Left lung (tissue), 4 donors: ENCODE measurements at regions not wholly inside any gene's neighbourhood (a gene's known extent, or its start where the extent isn't known, plus 50 kb on each side); places are given as distances from the start of the nearest gene placed in this dataset.

Experiments
- ATAC-seq: fragments of 200-7000 bp; cut with Tn5 transposase; one replicate; pipeline ENCODE4 v1.9.1; 2020; ENCODE audit warnings: moderate library complexity
- DNase-seq, 4 donors: peaks; one replicate each; pipeline ENCODE4 v3.0.0-alpha.2; 2013 to 2020
- H3K27ac ChIP-seq, 2 donors: fragments of 200-600 bp; sonication (generic) in 1 of 2; one replicate each; pipeline versions ENCODE4 v1.5.0 to v1.8.0; 2020 to 2021
- H3K27me3 ChIP-seq, 2 donors: fragments of 200-600 bp; sonication (generic) in 1 of 2; one replicate each; pipeline versions ENCODE4 v1.5.0 to v1.8.0; 2020 to 2021
- H3K36me3 ChIP-seq, 2 donors: fragments of 200-600 bp; sonication (generic) in 1 of 2; one replicate each; pipeline versions ENCODE4 v1.5.0 to v1.8.0; 2020 to 2021
- H3K4me1 ChIP-seq, 2 donors: fragments of 200-600 bp; one replicate each; pipeline ENCODE4 v1.8.0; 2021
- H3K4me3 ChIP-seq, 2 donors: fragments of 200-600 bp; sonication (generic) in 1 of 2; one replicate each; pipeline versions ENCODE4 v1.5.0 to v1.8.0; 2020 to 2021; ENCODE audit warnings: mild to moderate bottlenecking in 1 of 2
- H3K9me3 ChIP-seq, 2 donors: fragments of 200-600 bp; sonication (generic) in 1 of 2; one replicate each; pipeline versions ENCODE4 v1.5.0 to v1.8.0; 2020 to 2021
- intact Hi-C, 2 donors: fragments of 100-400 bp; cut with DNase I; formaldehyde crosslinking; loops; one replicate each; pipeline versions ENCODE4 v1.11.2 to v1.14.2; 2022
- TF ChIP-seq, protein P1 (sequence below), 2 donors: fragments of 200-600 bp; sonication (generic) in 1 of 2; IDR thresholded peaks; one replicate each; pipeline versions ENCODE4 v1.5.0 to v1.8.0; 2021; ENCODE audit warnings: antibody characterized with exemption in 2 of 2
- donor health status: DM: no; HTN: yes; CAD: no.
- donor health status: DM: no; HTN: no; CAD: no.

GRCh38 chr4:121277194-121278105 is 103.4 kb downstream of the QRFPR start:
- DNase-seq (no peak), ATAC-seq (no peak)
- Histone ChIP-seq H3K4me3 (no peak overlapping the region), H3K9me3 (no peaks in the 10 kb centered on the region), H3K36me3 (no peaks in the 10 kb centered on the region), H3K27me3 (no peaks in the 10 kb centered on the region), H3K27ac (no peak overlapping the region), H3K4me1 (no peaks in the 10 kb centered on the region)
- TF ChIP-seq, protein P1, sequence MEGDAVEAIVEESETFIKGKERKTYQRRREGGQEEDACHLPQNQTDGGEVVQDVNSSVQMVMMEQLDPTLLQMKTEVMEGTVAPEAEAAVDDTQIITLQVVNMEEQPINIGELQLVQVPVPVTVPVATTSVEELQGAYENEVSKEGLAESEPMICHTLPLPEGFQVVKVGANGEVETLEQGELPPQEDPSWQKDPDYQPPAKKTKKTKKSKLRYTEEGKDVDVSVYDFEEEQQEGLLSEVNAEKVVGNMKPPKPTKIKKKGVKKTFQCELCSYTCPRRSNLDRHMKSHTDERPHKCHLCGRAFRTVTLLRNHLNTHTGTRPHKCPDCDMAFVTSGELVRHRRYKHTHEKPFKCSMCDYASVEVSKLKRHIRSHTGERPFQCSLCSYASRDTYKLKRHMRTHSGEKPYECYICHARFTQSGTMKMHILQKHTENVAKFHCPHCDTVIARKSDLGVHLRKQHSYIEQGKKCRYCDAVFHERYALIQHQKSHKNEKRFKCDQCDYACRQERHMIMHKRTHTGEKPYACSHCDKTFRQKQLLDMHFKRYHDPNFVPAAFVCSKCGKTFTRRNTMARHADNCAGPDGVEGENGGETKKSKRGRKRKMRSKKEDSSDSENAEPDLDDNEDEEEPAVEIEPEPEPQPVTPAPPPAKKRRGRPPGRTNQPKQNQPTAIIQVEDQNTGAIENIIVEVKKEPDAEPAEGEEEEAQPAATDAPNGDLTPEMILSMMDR (IDR thresholded peaks at IDR 0.05), result no peak
- intact Hi-C loops, result no loop called here

- Histone ChIP-seq H3K9me3 (no peaks in the 10 kb centered on the region), H3K27ac (no peak overlapping the region), H3K36me3 (no peaks in the 10 kb centered on the region), H3K4me3 (no peak overlapping the region), H3K4me1 (peaks cover 0 to 2% of the 10 kb centered on the region in 2 donors), H3K27me3 (no peaks in the 10 kb centered on the region)
- ATAC-seq, result peak; percentile 27
- TF ChIP-seq, protein P1 (IDR thresholded peaks at IDR 0.05), result no peak
- DNase-seq, result no peak
- intact Hi-C loops, result no loop called here
Measured at GRCh38 chr4:121273191-121273590, 107.6 kb downstream of the QRFPR start.

DNA sequence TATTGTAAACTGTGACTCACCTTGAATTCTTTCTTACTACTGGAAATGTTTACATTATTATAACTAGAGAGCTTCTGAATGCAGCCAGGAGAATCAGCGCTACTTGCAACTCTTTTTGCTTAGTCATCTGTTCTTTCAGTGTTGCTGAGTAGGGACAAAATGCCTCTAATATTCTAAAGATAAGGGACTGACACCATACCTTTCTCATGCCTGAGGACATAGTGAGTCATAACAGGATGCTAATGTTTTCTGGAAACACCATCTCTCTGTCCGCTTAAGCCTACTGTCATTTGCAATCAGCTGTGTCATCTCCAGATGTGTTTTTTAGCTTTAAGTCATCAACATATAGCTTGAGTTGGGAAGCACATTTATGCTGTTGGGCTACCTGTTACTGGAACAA is 108.3 kb downstream of the QRFPR start:
- Histone ChIP-seq H3K4me1 (peaks cover 0 to 2% of the 10 kb centered on the region in 2 donors), H3K9me3 (no peaks in the 10 kb centered on the region), H3K27me3 (no peaks in the 10 kb centered on the region), H3K36me3 (no peaks in the 10 kb centered on the region), H3K27ac (no peak overlapping the region), H3K4me3 (no peak overlapping the region)
- DNase-seq (no peak), ATAC-seq (peak; percentile 90)
- intact Hi-C loops, result no loop called here
- TF ChIP-seq, protein P1 (IDR thresholded peaks at IDR 0.05), result no peak

DNA sequence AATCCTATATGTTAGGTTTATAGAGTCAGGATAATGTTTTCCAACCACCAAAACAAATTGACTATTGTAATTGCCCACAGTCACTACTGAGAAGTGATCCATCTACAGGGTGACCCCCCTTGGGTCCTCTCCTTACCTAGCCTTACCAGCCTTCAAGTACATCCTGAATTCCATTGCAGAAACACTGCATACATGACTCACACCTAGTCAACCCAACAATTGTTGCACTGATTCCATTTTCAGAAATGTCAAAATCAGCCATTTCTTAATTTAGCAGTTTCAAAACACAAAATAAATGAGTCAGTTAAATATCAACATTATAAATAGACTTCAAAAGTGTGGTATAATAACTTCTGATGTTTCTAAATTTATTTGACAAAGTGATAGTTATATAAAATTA is 106.3 kb upstream of the TNIP3 start:
- DNase-seq (no peak), ATAC-seq (peak; percentile 43)
- intact Hi-C loops, result no loop called here
- TF ChIP-seq, protein P1 (IDR thresholded peaks at IDR 0.05), result no peak
- H3K36me3 ChIP-seq, result no peaks in the 10 kb centered on the region
- H3K4me3 ChIP-seq, result no peak overlapping the region
- no peaks in the 10 kb centered on the region for H3K27me3 ChIP-seq
- H3K9me3 ChIP-seq, result no peaks in the 10 kb centered on the region
- peaks cover 0 to 2% of the 10 kb centered on the region in 2 donors for H3K4me1 ChIP-seq
- H3K27ac ChIP-seq, result no peak overlapping the region

DNA sequence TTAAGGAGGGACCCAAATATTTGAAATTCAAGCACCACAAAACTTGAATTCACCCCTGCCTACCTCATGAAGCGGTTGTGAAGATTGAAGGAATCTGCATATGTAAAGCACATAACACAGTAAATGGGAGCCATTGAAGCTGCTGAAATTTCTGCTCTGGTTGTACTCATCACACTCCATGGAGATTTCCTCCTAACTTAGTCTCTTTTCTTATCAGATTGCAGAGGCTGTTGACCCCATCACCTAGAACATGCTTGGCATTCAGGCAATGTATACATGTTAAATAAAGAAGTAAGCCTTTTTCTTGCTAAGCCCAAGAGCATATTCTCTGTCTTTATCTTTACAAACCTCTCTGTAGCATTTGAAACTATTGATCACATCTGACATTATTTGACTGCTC is 104.9 kb upstream of the TNIP3 start:
- intact Hi-C loops, result no loop called here
- Histone ChIP-seq H3K4me3 (no peak overlapping the region), H3K27ac (no peak overlapping the region), H3K36me3 (no peaks in the 10 kb centered on the region), H3K4me1 (peaks cover 0 to 2% of the 10 kb centered on the region in 2 donors), H3K27me3 (no peaks in the 10 kb centered on the region), H3K9me3 (no peaks in the 10 kb centered on the region)
- DNase-seq, result no peak
- TF ChIP-seq, protein P1 (IDR thresholded peaks at IDR 0.05), result no peak
- no peak for ATAC-seq
